ENCODE measurements at regions not wholly inside any gene's neighbourhood (a gene's known extent, or its start where the extent isn't known, plus 50 kb on each side); places are given as distances from the start of the nearest gene placed in this dataset.
"Not testable (repeated sequence)": the region's sequence is repeated elsewhere in the genome, so short reads cannot be mapped to it uniquely, and the experiment has no call there.

DNA sequence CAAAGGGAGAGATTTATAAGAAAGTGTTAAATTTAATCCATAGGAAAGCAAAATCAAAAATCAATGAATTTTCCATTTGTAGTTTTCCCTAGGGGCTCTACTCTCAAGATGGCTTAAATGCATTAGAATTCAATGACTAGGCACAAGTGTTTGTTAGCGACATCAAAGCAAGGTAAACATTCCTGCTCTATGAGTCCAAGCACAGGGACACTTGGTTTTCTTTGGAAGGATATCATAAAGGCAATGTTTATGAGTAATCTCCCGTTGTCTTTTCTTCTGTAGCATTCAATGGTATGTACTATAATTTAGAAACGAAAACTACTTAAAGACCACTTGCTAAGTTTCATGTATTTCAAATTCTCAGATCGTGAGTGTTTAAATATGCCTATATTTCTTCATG is 54.8 kb upstream of the ZNF717 start:
- H3K56ac ChIP-seq (replicated peaks; ENCODE audit: insufficient read length, low read depth, low read length); H3K4ac ChIP-seq (replicated peaks; ENCODE audit: insufficient read length, low read depth, low read length); H3K23me2 ChIP-seq (ENCODE audit: low read depth, low read length); H2BK120ac ChIP-seq (replicated peaks; ENCODE audit: low read depth, low read length); FAIRE-seq; H3K27ac ChIP-seq (ENCODE audit: low read depth, low read length); H3K36me3 ChIP-seq (ENCODE audit: control insufficient read depth in 2 of 4, insufficient read depth in 4 of 4, low read length in 3 of 4); CTCF ChIA-PET (ENCODE audit: partially characterized antibody); H2BK20ac ChIP-seq (ENCODE audit: low read length); H3K79me1 ChIP-seq (ENCODE audit: low read depth, low read length); H2AK5ac ChIP-seq (ENCODE audit: low read depth, low read length); H3K4me3 ChIP-seq (ENCODE audit: extremely low read depth in 1 of 4, insufficient read depth in 2 of 4, low read depth in 3 of 4, low read length in 4 of 4); H3K18ac ChIP-seq (ENCODE audit: extremely low read depth, low read length); POLR2A ChIA-PET (ENCODE audit: partially characterized antibody); H4K91ac ChIP-seq (replicated peaks; ENCODE audit: insufficient read length, low read length); H3K23ac ChIP-seq (ENCODE audit: insufficient read length); H3K9ac ChIP-seq (replicated peaks in 1 of 4; ENCODE audit: extremely low read depth in 1 of 4, low read depth in 3 of 4, low read length in 3 of 4); H3K27me3 ChIP-seq (replicated peaks in 1 of 4; ENCODE audit: control insufficient read depth in 3 of 4, extremely low read depth in 1 of 4, insufficient read depth in 3 of 4, low read length in 3 of 4); H2BK12ac ChIP-seq (ENCODE audit: low read depth, low read length); H3K79me2 ChIP-seq (ENCODE audit: control insufficient read depth in 1 of 2, insufficient read depth in 2 of 2, low read length in 2 of 2); H4K5ac ChIP-seq (ENCODE audit: insufficient read length, low read depth, low read length); H4K8ac ChIP-seq (ENCODE audit: extremely low read depth, insufficient read depth, low read length); H4K20me1 ChIP-seq (replicated peaks in 1 of 2; ENCODE audit: control insufficient read depth in 1 of 2, insufficient read depth in 2 of 2, low read length in 2 of 2); H2AFZ ChIP-seq (ENCODE audit: low read length); H2BK15ac ChIP-seq (ENCODE audit: low read length); H2BK5ac ChIP-seq (ENCODE audit: low read depth, low read length); H3K9me3 ChIP-seq (ENCODE audit: insufficient read depth in 2 of 2, low read depth in 1 of 2, low read length in 1 of 2); H3K14ac ChIP-seq (ENCODE audit: insufficient read length); H3K4me2 ChIP-seq (ENCODE audit: insufficient read depth in 1 of 2, low read depth in 2 of 2, low read length in 2 of 2); H3K4me1 ChIP-seq (replicated peaks in 1 of 4; ENCODE audit: control insufficient read depth in 3 of 4, insufficient read depth in 4 of 4, low read length in 3 of 4); DNase-seq (ENCODE audit: low read depth in 1 of 2, low spot score in 2 of 2): not testable (repeated sequence)
- WGBS, 2 experiments (ENCODE audit: extremely low coverage in 1 of 2, insufficient coverage in 1 of 2, insufficient read length in 1 of 2, insufficient replicate concordance in 2 of 2, low coverage in 1 of 2, low lambda C conversion rate in 2 of 2, missing lambda C conversion rate in 1 of 2) = 88% methylated on average over 4 of the region's 4 CpGs; no CpG with 5 or more reads in 1 of the 2 experiments

All from H1 (cell line).